GM23338 (cell line): ENCODE measurements at regions not wholly inside any gene's neighbourhood (a gene's known extent, or its start where the extent isn't known, plus 50 kb on each side); places are given as distances from the start of the nearest gene placed in this dataset.

Experiments
- ATAC-seq: fragments of 200-7000 bp; cut with Tn5 transposase; 3 replicates; pipeline ENCODE4 v1.9.1; 2020
- DNase-seq: peaks from one replicate; pipeline ENCODE4 v3.0.0-alpha.2; 2015; ENCODE audit warnings: low spot score
- H2AFZ ChIP-seq: fragments of 200-600 bp; sonication (generic); 2 replicates; pipeline ENCODE4 v1.8.0; 2016; ENCODE audit warnings: antibody characterized with exemption, mild to moderate bottlenecking, moderate library complexity
- H3F3A ChIP-seq: fragments of 200-600 bp; sonication (generic); replicated peaks from 2 replicates; pipeline ENCODE4 v1.8.0; 2017; ENCODE audit warnings: antibody characterized with exemption, mixed run types, low read depth
- H3K27ac ChIP-seq: fragments of 200-600 bp; sonication (generic); 2 replicates; pipeline ENCODE4 v1.6.1; 2016; ENCODE audit warnings: low read depth
- H3K27me3 ChIP-seq: fragments of 200-600 bp; sonication (generic); 2 replicates; pipeline ENCODE4 v1.8.0; 2016; ENCODE audit warnings: mild to moderate bottlenecking, mixed run types, moderate library complexity; ENCODE audit not compliant: insufficient read depth
- H3K36me3 ChIP-seq: fragments of 200-600 bp; sonication (generic); 2 replicates; pipeline ENCODE4 v1.8.0; 2016; ENCODE audit warnings: mild to moderate bottlenecking; ENCODE audit not compliant: insufficient read depth
- H3K4me1 ChIP-seq: fragments of 200-600 bp; sonication (generic); 2 replicates; pipeline ENCODE4 v1.8.0; 2016; ENCODE audit warnings: mild to moderate bottlenecking, moderate library complexity; ENCODE audit not compliant: insufficient read depth
- H3K4me2 ChIP-seq: fragments of 200-600 bp; sonication (generic); 2 replicates; pipeline ENCODE4 v1.7.1; 2017; ENCODE audit warnings: mixed run types
- H3K4me3 ChIP-seq: fragments of 200-600 bp; sonication (generic); 2 replicates; pipeline ENCODE4 v1.6.1; 2016; ENCODE audit warnings: mixed run types
- H3K79me2 ChIP-seq: fragments of 200-600 bp; sonication (generic); replicated peaks from 2 replicates; pipeline ENCODE4 v1.8.0; 2017; ENCODE audit warnings: mild to moderate bottlenecking; ENCODE audit not compliant: insufficient read depth
- H3K9me2 ChIP-seq: fragments of 200-600 bp; sonication (generic); 2 replicates; pipeline ENCODE4 v1.8.0; 2017; ENCODE audit not compliant: insufficient read depth
- H4K20me1 ChIP-seq: fragments of 200-600 bp; sonication (generic); replicated peaks from 2 replicates; pipeline ENCODE4 v1.8.0; 2017; ENCODE audit warnings: mild to moderate bottlenecking; ENCODE audit not compliant: insufficient read depth
- H3K27ac Mint-ChIP-seq: 2 replicates; pipeline ENCODE4 v1.8.0; 2020; ENCODE audit warnings: inconsistent platforms, mild to moderate bottlenecking, moderate library complexity, mixed read lengths
- H3K27me3 Mint-ChIP-seq: 3 replicates; pipeline ENCODE4 v1.8.0; 2022; ENCODE audit warnings: low read depth, mild to moderate bottlenecking, moderate library complexity, mixed read lengths, inconsistent platforms; ENCODE audit not compliant: insufficient read depth, poor library complexity
- H3K36me3 Mint-ChIP-seq: 3 replicates; pipeline ENCODE4 v1.8.0; 2021; ENCODE audit warnings: low read depth, mild to moderate bottlenecking, inconsistent platforms, moderate library complexity, mixed read lengths
- H3K4me1 Mint-ChIP-seq: 3 replicates; pipeline ENCODE4 v1.8.0; 2020; ENCODE audit warnings: mild to moderate bottlenecking, inconsistent platforms, mixed read lengths
- H3K4me3 Mint-ChIP-seq: 3 replicates; pipeline ENCODE4 v1.8.0; 2021; ENCODE audit warnings: moderate library complexity, mild to moderate bottlenecking, inconsistent platforms, mixed read lengths
- H3K9me3 Mint-ChIP-seq: 3 replicates; pipeline ENCODE4 v1.8.0; 2020; ENCODE audit warnings: moderate library complexity, mild to moderate bottlenecking, inconsistent platforms, mixed read lengths
- CREB1 ChIP-seq: fragments of 250-450 bp; sonication (Bioruptor Pico); IDR thresholded peaks from 2 replicates; pipeline ENCODE4 v1.5.0; 2020; ENCODE audit warnings: low read depth, mild to moderate bottlenecking, moderate library complexity
- EZH2 ChIP-seq: fragments of 200-600 bp; sonication (generic); IDR thresholded peaks from one replicate; pipeline ENCODE4 v1.8.0; 2017; ENCODE audit warnings: antibody characterized with exemption, mild to moderate bottlenecking, low read depth; ENCODE audit not compliant: unreplicated experiment
- EZH2phosphoT487 ChIP-seq: fragments of 200-600 bp; sonication (generic); IDR thresholded peaks from one replicate; pipeline ENCODE4 v1.8.1; 2018; ENCODE audit warnings: antibody characterized with exemption; ENCODE audit not compliant: unreplicated experiment
- JUNB ChIP-seq: IDR thresholded peaks from one replicate; pipeline ENCODE4 v1.6.1; 2016; ENCODE audit warnings: antibody characterized with exemption; ENCODE audit not compliant: unreplicated experiment
- NANOG ChIP-seq: IDR thresholded peaks from 2 replicates; pipeline ENCODE4 v1.6.1; 2016; ENCODE audit warnings: antibody characterized with exemption, borderline replicate concordance
- ZNF331 ChIP-seq: fragments of 250-450 bp; sonication (Bioruptor Pico); IDR thresholded peaks from 2 replicates; pipeline ENCODE4 v1.5.0; 2020; ENCODE audit warnings: low read depth, mild to moderate bottlenecking, moderate library complexity
- ZNF462 ChIP-seq: fragments of 250-450 bp; sonication (Bioruptor Pico); IDR thresholded peaks from 2 replicates; pipeline ENCODE4 v1.5.0; 2020; ENCODE audit warnings: mild to moderate bottlenecking, moderate library complexity
- TF ChIP-seq, protein P1 (sequence below), 2 experiments: fragments of 200-600 bp in 1 of 2; sonication (generic) in 1 of 2; conservative IDR thresholded peaks; 2 replicates each; pipeline versions ENCODE4 v1.5.1 to v1.6.1; 2016 to 2017; ENCODE audit warnings: antibody characterized with exemption in 2 of 2, low read depth in 2 of 2, mild to moderate bottlenecking in 2 of 2, moderate library complexity in 1 of 2
- TF ChIP-seq, protein P2 (sequence below): IDR thresholded peaks from one replicate; pipeline ENCODE4 v1.6.1; 2018; ENCODE audit warnings: antibody characterized with exemption; ENCODE audit not compliant: unreplicated experiment

- TF ChIP-seq, protein P1, sequence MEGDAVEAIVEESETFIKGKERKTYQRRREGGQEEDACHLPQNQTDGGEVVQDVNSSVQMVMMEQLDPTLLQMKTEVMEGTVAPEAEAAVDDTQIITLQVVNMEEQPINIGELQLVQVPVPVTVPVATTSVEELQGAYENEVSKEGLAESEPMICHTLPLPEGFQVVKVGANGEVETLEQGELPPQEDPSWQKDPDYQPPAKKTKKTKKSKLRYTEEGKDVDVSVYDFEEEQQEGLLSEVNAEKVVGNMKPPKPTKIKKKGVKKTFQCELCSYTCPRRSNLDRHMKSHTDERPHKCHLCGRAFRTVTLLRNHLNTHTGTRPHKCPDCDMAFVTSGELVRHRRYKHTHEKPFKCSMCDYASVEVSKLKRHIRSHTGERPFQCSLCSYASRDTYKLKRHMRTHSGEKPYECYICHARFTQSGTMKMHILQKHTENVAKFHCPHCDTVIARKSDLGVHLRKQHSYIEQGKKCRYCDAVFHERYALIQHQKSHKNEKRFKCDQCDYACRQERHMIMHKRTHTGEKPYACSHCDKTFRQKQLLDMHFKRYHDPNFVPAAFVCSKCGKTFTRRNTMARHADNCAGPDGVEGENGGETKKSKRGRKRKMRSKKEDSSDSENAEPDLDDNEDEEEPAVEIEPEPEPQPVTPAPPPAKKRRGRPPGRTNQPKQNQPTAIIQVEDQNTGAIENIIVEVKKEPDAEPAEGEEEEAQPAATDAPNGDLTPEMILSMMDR (conservative IDR thresholded peaks at IDR 0.05; ENCODE audit: low read depth in 2 of 2) = no peak
- TF ChIP-seq CREB1 (CRISPR knock-in tag) (no peak), ZNF331 (CRISPR knock-in tag) (no peak), EZH2phosphoT487 (no peak), JUNB (no peak)
Measured at GRCh38 chr9:115396071-115396529, 278.1 kb upstream of the TNC start (continued).

GRCh38 chr9:115397591-115398312, 279.8 kb upstream of the TNC start:
- Histone ChIP-seq H3K36me3 (no peaks in the 10 kb centered on the region), H3K27me3 (no peaks in the 10 kb centered on the region), H3K4me2 (peak overlapping the region; percentile 41; the same call in 1 of the 2 replicates), H3K9me2 (0 out of 2 replicates have a peak, but pooled peaks cover 8% of the 10 kb centered on the region), H3F3A (no peaks in the 10 kb centered on the region), H3K79me2 (no peaks in the 10 kb centered on the region), H3K4me3 (no peak overlapping the region), H4K20me1 (no peaks in the 10 kb centered on the region), H2AFZ (0 out of 2 replicates have a peak overlapping the region, but pooled peaks have one; percentile 3), H3K4me1 (peaks cover 23% of the 10 kb centered on the region), H3K27ac (no peak overlapping the region)
- Mint-ChIP-seq H3K27ac (peak overlapping the region; percentile 18; the same call in 1 of the 2 replicates), H3K4me3 (no peak overlapping the region), H3K4me1 (peaks cover 21% of the 10 kb centered on the region), H3K9me3 (no peaks in the 10 kb centered on the region), H3K36me3 (no peaks in the 10 kb centered on the region), H3K27me3 (no peaks in the 10 kb centered on the region)
- peak; percentile 11 for DNase-seq
- ATAC-seq = peak; percentile 84
- TF ChIP-seq ZNF462 (CRISPR knock-in tag) (no peak), EZH2phosphoT487 (no peak), JUNB (no peak), CREB1 (CRISPR knock-in tag) (no peak), EZH2 (no peak), NANOG (no peak)
- TF ChIP-seq, protein P2, sequence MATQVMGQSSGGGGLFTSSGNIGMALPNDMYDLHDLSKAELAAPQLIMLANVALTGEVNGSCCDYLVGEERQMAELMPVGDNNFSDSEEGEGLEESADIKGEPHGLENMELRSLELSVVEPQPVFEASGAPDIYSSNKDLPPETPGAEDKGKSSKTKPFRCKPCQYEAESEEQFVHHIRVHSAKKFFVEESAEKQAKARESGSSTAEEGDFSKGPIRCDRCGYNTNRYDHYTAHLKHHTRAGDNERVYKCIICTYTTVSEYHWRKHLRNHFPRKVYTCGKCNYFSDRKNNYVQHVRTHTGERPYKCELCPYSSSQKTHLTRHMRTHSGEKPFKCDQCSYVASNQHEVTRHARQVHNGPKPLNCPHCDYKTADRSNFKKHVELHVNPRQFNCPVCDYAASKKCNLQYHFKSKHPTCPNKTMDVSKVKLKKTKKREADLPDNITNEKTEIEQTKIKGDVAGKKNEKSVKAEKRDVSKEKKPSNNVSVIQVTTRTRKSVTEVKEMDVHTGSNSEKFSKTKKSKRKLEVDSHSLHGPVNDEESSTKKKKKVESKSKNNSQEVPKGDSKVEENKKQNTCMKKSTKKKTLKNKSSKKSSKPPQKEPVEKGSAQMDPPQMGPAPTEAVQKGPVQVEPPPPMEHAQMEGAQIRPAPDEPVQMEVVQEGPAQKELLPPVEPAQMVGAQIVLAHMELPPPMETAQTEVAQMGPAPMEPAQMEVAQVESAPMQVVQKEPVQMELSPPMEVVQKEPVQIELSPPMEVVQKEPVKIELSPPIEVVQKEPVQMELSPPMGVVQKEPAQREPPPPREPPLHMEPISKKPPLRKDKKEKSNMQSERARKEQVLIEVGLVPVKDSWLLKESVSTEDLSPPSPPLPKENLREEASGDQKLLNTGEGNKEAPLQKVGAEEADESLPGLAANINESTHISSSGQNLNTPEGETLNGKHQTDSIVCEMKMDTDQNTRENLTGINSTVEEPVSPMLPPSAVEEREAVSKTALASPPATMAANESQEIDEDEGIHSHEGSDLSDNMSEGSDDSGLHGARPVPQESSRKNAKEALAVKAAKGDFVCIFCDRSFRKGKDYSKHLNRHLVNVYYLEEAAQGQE = no peak
- TF ChIP-seq, protein P1 (conservative IDR thresholded peaks at IDR 0.05; ENCODE audit: low read depth in 2 of 2) = no peak
